Astrocyte of the spinal cord (primary cell): ENCODE measurements at regions not wholly inside any gene's neighbourhood (a gene's known extent, or its start where the extent isn't known, plus 50 kb on each side); places are given as distances from the start of the nearest gene placed in this dataset.
"Not testable (repeated sequence)": the region's sequence is repeated elsewhere in the genome, so short reads cannot be mapped to it uniquely, and the experiment has no call there.

Source experiments
- DNase-seq: peaks from one replicate; pipeline ENCODE4 v3.0.0; 2011; ENCODE audit warnings: low read depth, low spot score
- H3K4me3 ChIP-seq: 2 replicates; pipeline ENCODE4 v1.5.1; 2011; ENCODE audit warnings: low read depth, mild to moderate bottlenecking, low read length, moderate library complexity
- CTCF ChIP-seq: IDR thresholded peaks from 2 replicates; pipeline ENCODE4 v1.5.1; 2012; ENCODE audit warnings: low read depth, mild to moderate bottlenecking, low read length, inconsistent platforms
- in situ Hi-C: cut with HindIII; loops from 2 replicates; pipeline ENCODE4 v1.10.0; 2017; ENCODE audit warnings: low sequenced_read_pairs

- TF ChIP-seq CTCF: no peak
- no peak for DNase-seq
- in situ Hi-C loops: no loop called here
- H3K4me3 ChIP-seq: no peak overlapping the region
Measured at GRCh38 chr18:46215902-46216723, 111.9 kb downstream of the HAUS1 start.

- no peak for TF ChIP-seq CTCF
- peak; percentile 59 for DNase-seq
- in situ Hi-C loops: no loop called here
- H3K4me3 ChIP-seq: no peak overlapping the region
Measured at GRCh38 chr18:46220116-46220515, 115.9 kb downstream of the HAUS1 start.

GRCh38 chr18:46222093-46222492 is 117.9 kb downstream of the HAUS1 start:
- TF ChIP-seq CTCF: no peak
- no peak overlapping the region for H3K4me3 ChIP-seq
- DNase-seq: no peak
- in situ Hi-C loops: no loop called here

- no peak overlapping the region for H3K4me3 ChIP-seq
- in situ Hi-C loops: no loop called here
- no peak for DNase-seq
- TF ChIP-seq CTCF: no peak
Measured at GRCh38 chr18:46222710-46223360, 118.7 kb downstream of the HAUS1 start.

- no peak for DNase-seq
- no peak for TF ChIP-seq CTCF
- in situ Hi-C loops: no loop called here
- H3K4me3 ChIP-seq: no peak overlapping the region
Measured at GRCh38 chr18:46224181-46224775, 120.1 kb downstream of the HAUS1 start.

- in situ Hi-C loops: no loop called here
- no peak overlapping the region for H3K4me3 ChIP-seq
- no peak for TF ChIP-seq CTCF
- no peak for DNase-seq
Measured at GRCh38 chr18:46226461-46226860, 122.3 kb downstream of the HAUS1 start.

GRCh38 chr18:46229641-46230040 is 125.5 kb downstream of the HAUS1 start:
- H3K4me3 ChIP-seq, in situ Hi-C loops, DNase-seq: not testable (repeated sequence)
